Lower lobe of right lung (tissue), 2 donors: ENCODE measurements at regions not wholly inside any gene's neighbourhood (a gene's known extent, or its start where the extent isn't known, plus 50 kb on each side); places are given as distances from the start of the nearest gene placed in this dataset.

Experiments
- ATAC-seq, 2 donors: fragments of 200-7000 bp; cut with Tn5 transposase; one replicate each; pipeline ENCODE4 v1.9.1; 2020 to 2022; ENCODE audit warnings: mild to moderate bottlenecking in 2 of 2, moderate library complexity in 2 of 2
- DNase-seq: peaks from one replicate; pipeline ENCODE4 v3.0.0-alpha.2; 2020
- H3K27ac ChIP-seq: fragments of 200-600 bp; one replicate; pipeline ENCODE4 v1.8.0; 2022
- H3K27me3 ChIP-seq: fragments of 200-600 bp; one replicate; pipeline ENCODE4 v1.8.0; 2022; ENCODE audit warnings: low read depth
- H3K36me3 ChIP-seq: fragments of 200-600 bp; one replicate; pipeline ENCODE4 v1.8.0; 2022; ENCODE audit warnings: mild to moderate bottlenecking
- H3K4me1 ChIP-seq: fragments of 200-600 bp; one replicate; pipeline ENCODE4 v1.8.0; 2022
- H3K4me3 ChIP-seq: fragments of 200-600 bp; one replicate; pipeline ENCODE4 v1.8.0; 2022; ENCODE audit warnings: mild to moderate bottlenecking
- H3K9me3 ChIP-seq: fragments of 200-600 bp; one replicate; pipeline ENCODE4 v1.8.0; 2022
- intact Hi-C: fragments of 100-400 bp; cut with DNase I; formaldehyde crosslinking; loops from one replicate; pipeline ENCODE4 v1.11.0; 2022
- TF ChIP-seq, protein P1 (sequence below): fragments of 200-600 bp; IDR thresholded peaks from one replicate; pipeline ENCODE4 v1.8.0; 2022; ENCODE audit warnings: antibody characterized with exemption, mild to moderate bottlenecking
- donor health status: DM: no; HTN: yes; CAD: no; lungs with severe emphysema.

DNA sequence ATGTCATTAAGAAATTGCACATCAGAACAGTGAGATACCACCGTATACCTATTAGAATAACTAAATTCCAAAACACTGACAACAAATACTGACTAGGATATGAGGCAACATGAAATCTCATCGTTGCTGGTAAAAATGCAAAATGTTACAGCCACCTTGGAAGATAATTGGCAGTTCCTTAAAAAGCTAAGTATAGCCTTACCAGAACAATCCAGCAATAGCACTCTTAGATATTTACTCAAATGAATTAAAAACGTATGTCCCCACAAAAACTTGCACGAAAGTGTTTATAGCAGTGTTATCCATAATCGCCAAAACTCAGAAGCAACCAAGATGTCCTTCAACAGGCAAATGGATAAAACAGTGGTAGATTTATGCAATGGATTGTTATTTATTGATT is 241.7 kb downstream of the EPHA4 start:
- no peak for ATAC-seq
- Histone ChIP-seq H3K36me3 (no peaks in the 10 kb centered on the region), H3K27ac (no peak overlapping the region), H3K27me3 (no peaks in the 10 kb centered on the region), H3K9me3 (no peaks in the 10 kb centered on the region), H3K4me3 (no peak overlapping the region), H3K4me1 (no peaks in the 10 kb centered on the region)
- no peak for DNase-seq
- TF ChIP-seq, protein P1, sequence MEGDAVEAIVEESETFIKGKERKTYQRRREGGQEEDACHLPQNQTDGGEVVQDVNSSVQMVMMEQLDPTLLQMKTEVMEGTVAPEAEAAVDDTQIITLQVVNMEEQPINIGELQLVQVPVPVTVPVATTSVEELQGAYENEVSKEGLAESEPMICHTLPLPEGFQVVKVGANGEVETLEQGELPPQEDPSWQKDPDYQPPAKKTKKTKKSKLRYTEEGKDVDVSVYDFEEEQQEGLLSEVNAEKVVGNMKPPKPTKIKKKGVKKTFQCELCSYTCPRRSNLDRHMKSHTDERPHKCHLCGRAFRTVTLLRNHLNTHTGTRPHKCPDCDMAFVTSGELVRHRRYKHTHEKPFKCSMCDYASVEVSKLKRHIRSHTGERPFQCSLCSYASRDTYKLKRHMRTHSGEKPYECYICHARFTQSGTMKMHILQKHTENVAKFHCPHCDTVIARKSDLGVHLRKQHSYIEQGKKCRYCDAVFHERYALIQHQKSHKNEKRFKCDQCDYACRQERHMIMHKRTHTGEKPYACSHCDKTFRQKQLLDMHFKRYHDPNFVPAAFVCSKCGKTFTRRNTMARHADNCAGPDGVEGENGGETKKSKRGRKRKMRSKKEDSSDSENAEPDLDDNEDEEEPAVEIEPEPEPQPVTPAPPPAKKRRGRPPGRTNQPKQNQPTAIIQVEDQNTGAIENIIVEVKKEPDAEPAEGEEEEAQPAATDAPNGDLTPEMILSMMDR: no peak
- intact Hi-C loops: no loop called here

DNA sequence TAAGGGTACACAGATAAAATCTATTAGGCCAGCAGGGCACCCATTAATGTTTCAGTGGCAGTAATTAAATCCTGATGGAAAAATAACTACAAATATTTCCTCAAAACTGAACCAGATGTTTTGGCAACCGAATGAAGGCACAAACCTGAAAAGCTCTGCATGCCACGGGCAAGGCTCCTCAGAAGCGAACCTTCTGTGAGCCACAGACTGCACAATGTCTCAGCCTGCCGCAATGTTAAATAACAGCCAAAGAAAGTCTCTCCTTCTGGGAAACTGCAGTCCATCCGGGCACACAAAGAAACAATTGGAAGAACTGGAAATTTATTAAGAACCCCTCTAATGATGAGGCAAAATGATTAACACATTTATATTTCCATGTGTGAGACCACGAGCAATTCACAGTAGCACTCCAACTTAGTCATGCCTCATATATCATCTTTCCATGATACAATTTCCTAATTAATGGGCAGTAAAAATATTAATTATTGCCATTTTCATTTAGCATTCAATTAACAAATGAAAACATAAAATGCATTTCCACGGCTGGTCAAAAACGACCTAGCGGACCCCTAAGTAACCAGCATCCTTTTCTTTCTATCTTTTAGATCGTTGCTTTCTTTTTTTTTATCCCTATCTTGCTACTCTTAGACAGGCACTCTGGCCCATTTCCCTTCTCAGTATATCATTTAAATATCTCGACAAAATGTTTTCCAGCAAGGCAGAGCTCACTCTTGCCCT is 237.5 kb downstream of the EPHA4 start:
- no peaks in the 10 kb centered on the region for H3K4me1 ChIP-seq
- no peaks in the 10 kb centered on the region for H3K27me3 ChIP-seq
- no peaks in the 10 kb centered on the region for H3K36me3 ChIP-seq
- TF ChIP-seq, protein P1: no peak
- intact Hi-C loops: no loop called here
- ATAC-seq (no peak), DNase-seq (no peak)
- H3K27ac ChIP-seq: no peak overlapping the region
- H3K4me3 ChIP-seq: no peak overlapping the region
- H3K9me3 ChIP-seq: no peaks in the 10 kb centered on the region

DNA sequence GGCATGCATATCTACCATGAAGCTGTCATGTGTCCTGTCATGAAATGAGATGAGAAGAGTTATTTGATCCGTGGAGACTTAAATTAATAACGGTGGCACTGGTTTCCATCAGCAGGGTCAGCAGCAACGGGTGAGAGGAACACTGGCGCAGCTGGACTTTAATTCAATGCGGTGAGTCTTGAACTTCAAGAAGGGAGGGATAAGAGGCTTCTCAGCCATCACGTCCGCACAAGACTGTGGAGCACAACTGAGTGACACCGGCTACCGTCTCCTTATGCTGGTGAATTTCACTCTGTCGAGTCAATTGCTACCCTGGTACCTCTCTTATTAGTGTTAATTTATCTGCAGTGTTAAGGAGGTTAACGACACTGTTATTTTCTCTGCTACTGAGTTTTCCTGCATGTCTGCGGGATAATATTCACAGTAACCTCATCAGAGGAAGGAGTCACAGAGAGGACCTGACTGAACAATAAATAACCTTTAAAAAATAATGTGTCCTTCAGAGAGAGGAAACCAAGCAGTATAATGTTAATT is 236.8 kb downstream of the EPHA4 start:
- ATAC-seq: no peak
- TF ChIP-seq, protein P1: no peak
- Histone ChIP-seq H3K27me3 (no peaks in the 10 kb centered on the region), H3K27ac (no peak overlapping the region), H3K4me1 (no peaks in the 10 kb centered on the region), H3K4me3 (no peak overlapping the region), H3K9me3 (no peaks in the 10 kb centered on the region), H3K36me3 (no peaks in the 10 kb centered on the region)
- intact Hi-C loops: no loop called here
- no peak for DNase-seq

DNA sequence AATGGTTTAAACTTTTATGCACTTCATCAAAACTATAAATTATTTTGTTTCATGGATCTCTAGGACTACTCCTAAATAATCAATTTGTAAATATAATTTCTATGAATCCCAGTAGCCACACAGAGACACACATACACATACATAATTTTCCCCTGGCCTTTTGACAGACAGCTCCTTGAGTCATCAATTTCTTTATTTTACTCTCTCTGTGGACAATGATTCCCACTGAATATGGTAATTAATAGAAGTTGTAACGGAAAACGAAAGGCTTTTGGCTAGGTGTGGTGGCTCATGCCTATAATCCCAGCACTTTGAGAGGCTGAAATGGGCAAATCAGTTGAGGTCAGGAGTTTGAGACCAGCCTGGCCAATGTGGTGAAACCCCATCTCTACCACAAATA is 235.1 kb downstream of the EPHA4 start:
- ATAC-seq (no peak), DNase-seq (no peak)
- no peaks in the 10 kb centered on the region for H3K27me3 ChIP-seq
- H3K27ac ChIP-seq: no peak overlapping the region
- intact Hi-C loops: no loop called here
- TF ChIP-seq, protein P1: no peak
- no peaks in the 10 kb centered on the region for H3K9me3 ChIP-seq
- H3K4me1 ChIP-seq: no peaks in the 10 kb centered on the region
- H3K36me3 ChIP-seq: no peaks in the 10 kb centered on the region
- H3K4me3 ChIP-seq: no peak overlapping the region

DNA sequence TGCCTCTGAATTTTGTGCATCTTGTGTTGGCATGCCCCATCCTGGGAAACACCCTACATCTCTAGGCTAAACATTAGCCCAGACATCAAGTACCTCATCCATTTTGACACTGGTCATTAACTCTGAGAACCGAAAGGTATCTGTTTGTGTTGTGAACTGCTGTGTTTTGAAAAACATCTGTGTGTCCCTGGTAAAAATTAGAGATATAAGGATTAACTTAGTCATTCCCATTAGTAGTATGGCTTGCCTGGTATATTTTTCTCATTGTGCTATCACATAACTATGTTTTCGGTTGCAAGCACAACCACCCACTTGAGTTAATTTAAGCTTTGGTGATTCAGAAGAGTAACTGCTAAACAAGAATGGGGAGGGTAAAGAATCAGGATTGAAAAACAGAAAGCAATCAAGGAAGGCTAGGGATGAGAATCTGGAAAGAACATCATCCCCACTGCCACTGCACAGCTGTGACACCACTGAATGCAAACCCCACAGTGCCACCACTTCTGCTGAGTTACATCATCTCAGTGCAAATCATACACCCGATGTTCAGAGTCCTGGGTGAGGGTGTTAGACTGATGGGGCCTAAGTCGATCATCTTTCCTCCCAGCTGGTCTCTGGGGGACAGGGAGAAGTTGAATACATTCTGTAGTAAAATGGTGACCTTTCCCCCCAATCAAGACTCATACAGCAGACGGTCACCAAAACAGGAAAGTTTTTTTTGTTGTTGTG is 234.0 kb downstream of the EPHA4 start:
- ATAC-seq: no peak
- Histone ChIP-seq H3K27ac (no peak overlapping the region), H3K9me3 (no peaks in the 10 kb centered on the region), H3K27me3 (no peaks in the 10 kb centered on the region), H3K4me1 (no peaks in the 10 kb centered on the region), H3K36me3 (no peaks in the 10 kb centered on the region), H3K4me3 (no peak overlapping the region)
- intact Hi-C loops: no loop called here
- no peak for DNase-seq
- TF ChIP-seq, protein P1: no peak
